ENCODE measurements at regions not wholly inside any gene's neighbourhood (a gene's known extent, or its start where the extent isn't known, plus 50 kb on each side); places are given as distances from the start of the nearest gene placed in this dataset.

DNA sequence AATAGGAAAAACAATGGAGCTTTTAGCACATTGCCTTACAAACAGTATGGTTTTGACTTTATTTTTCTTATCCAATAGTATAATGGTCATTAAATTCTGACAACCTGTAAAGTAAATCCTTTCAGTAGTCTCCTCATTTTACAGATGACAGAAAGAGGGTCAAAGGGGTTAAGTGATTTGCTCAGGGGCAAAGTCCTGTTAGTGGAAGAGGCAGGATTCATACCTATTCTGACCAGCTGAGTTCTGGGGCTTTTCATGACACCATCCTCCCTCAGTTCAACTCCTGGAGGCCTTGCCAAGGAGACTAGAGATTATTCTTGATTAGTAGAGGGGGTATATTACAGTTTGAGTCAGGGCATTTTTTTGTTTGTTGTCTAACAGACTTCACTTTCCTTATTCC is 278.7 kb upstream of the DUSP10 start:
- TF ChIP-seq ELF4 (IDR thresholded peaks at IDR 0.05) (no peak), FOXA1 (IDR thresholded peaks at IDR 0.05) (no peak), HDGF (IDR thresholded peaks at IDR 0.05; ENCODE audit: borderline replicate concordance) (no peak), NFRKB (IDR thresholded peaks at IDR 0.05) (no peak), ARNT (IDR thresholded peaks at IDR 0.05) (no peak), SUZ12 (IDR thresholded peaks at IDR 0.05) (no peak), ZNF384 (IDR thresholded peaks at IDR 0.05) (no peak), FOXK2 (IDR thresholded peaks at IDR 0.05) (no peak), SP1 (IDR thresholded peaks at IDR 0.05) (no peak), BHLHE40 (IDR thresholded peaks at IDR 0.05; ENCODE audit: borderline replicate concordance) (no peak)
- TF ChIP-seq, protein P1, sequence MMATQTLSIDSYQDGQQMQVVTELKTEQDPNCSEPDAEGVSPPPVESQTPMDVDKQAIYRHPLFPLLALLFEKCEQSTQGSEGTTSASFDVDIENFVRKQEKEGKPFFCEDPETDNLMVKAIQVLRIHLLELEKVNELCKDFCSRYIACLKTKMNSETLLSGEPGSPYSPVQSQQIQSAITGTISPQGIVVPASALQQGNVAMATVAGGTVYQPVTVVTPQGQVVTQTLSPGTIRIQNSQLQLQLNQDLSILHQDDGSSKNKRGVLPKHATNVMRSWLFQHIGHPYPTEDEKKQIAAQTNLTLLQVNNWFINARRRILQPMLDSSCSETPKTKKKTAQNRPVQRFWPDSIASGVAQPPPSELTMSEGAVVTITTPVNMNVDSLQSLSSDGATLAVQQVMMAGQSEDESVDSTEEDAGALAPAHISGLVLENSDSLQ (IDR thresholded peaks at IDR 0.05): no peak
